ENCODE measurements at regions not wholly inside any gene's neighbourhood (a gene's known extent, or its start where the extent isn't known, plus 50 kb on each side); places are given as distances from the start of the nearest gene placed in this dataset.

DNA sequence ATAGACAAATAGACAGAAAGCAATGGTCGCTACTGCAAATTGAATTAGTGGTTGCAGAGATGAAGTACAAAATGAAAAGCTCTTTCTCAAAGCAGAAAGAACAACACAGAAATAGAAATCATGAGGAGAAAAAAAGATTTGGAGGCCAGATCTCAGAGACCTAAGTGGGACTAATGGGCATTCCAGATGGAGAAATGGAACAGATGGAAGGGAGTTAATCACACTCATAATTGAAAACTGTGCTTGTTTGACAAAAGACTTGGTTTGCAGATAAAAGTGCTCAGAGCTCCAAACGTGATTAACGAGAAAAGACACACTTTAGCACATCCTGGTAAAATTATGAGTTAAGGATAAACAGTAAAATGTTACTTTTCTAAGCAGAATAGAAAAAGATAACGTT is 58.1 kb upstream of the SNRPB2 start:
- 53 to 54% methylated on average over 4 of the region's 4 CpGs for WGBS, 2 donors
- Histone ChIP-seq H3K4me1 (no peaks in the 10 kb centered on the region), H3K27me3 (no peaks in the 10 kb centered on the region), H3K9me3 (no peaks in the 10 kb centered on the region), H3K4me3 (no peak overlapping the region), H3K27ac (no peak overlapping the region), H3K36me3 (no peaks in the 10 kb centered on the region)
- no peak for ATAC-seq
- intact Hi-C loops (cut with DNase I) = no loop called here
- FAIRE-seq = no peak
- TF ChIP-seq, protein P1, sequence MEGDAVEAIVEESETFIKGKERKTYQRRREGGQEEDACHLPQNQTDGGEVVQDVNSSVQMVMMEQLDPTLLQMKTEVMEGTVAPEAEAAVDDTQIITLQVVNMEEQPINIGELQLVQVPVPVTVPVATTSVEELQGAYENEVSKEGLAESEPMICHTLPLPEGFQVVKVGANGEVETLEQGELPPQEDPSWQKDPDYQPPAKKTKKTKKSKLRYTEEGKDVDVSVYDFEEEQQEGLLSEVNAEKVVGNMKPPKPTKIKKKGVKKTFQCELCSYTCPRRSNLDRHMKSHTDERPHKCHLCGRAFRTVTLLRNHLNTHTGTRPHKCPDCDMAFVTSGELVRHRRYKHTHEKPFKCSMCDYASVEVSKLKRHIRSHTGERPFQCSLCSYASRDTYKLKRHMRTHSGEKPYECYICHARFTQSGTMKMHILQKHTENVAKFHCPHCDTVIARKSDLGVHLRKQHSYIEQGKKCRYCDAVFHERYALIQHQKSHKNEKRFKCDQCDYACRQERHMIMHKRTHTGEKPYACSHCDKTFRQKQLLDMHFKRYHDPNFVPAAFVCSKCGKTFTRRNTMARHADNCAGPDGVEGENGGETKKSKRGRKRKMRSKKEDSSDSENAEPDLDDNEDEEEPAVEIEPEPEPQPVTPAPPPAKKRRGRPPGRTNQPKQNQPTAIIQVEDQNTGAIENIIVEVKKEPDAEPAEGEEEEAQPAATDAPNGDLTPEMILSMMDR (IDR thresholded peaks at IDR 0.05) = no peak
- no peak for DNase-seq

DNA sequence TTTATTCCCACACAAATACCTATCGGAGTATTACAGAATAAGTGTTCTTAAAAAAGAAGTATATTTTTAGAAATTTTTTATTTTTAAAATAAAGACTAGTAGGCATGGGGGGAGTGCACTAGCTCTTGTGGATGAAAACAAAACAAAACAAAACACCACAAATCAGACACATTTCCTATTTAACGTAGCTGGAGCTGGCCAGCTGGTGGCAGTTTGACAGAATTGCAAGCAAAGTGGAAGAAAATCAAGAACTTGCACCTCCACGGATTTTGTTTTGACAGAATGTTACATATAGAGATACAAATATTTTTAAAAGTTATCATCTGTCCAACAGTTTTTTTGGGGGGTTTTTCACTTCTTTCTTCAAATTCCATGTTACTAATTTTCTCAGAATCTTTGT is 63.6 kb upstream of the SNRPB2 start:
- no peaks in the 10 kb centered on the region for H3K9me3 ChIP-seq
- no peaks in the 10 kb centered on the region for H3K4me1 ChIP-seq
- H3K36me3 ChIP-seq = no peaks in the 10 kb centered on the region
- H3K4me3 ChIP-seq = no peak overlapping the region
- no peaks in the 10 kb centered on the region for H3K27me3 ChIP-seq
- intact Hi-C loops (cut with DNase I) = no loop called here
- no peak overlapping the region for H3K27ac ChIP-seq
- TF ChIP-seq, protein P1 (IDR thresholded peaks at IDR 0.05) = no peak
- DNase-seq (no peak), FAIRE-seq (no peak), ATAC-seq (no peak)
- 38 to 56% methylated on average over 3 of the region's 3 CpGs for WGBS, 2 donors

DNA sequence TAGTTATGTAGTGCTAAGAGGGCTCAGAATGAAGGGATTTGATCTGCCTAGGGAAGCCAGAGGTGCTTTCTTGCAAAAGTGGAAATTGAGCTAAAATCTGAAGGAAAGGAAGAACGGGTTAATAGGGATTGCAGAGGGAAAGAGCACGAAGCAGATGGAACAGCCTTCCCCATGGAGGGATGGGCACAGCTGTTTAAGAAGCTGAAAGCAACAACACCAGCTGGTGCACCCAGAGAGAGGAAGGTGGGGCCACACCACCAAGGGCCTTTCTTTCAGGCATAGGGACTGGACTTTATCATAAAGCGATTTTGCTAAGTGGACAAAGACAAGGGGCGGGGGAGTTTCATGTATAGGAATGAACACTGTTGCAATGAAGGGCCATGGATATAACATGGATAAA is 65.8 kb upstream of the SNRPB2 start:
- H3K27me3 ChIP-seq = peaks cover 0 to 4% (median 0%) of the 10 kb centered on the region in 4 donors
- no peak overlapping the region for H3K27ac ChIP-seq
- H3K4me1 ChIP-seq = no peaks in the 10 kb centered on the region
- 59 to 76% methylated on average over 4 of the region's 4 CpGs for WGBS, 2 donors
- no peaks in the 10 kb centered on the region for H3K36me3 ChIP-seq
- FAIRE-seq = no peak
- TF ChIP-seq, protein P1 (IDR thresholded peaks at IDR 0.05) = no peak
- no peak for DNase-seq
- intact Hi-C loops (cut with DNase I) = no loop called here
- no peaks in the 10 kb centered on the region for H3K9me3 ChIP-seq
- H3K4me3 ChIP-seq = no peak overlapping the region
- ATAC-seq = no peak

DNA sequence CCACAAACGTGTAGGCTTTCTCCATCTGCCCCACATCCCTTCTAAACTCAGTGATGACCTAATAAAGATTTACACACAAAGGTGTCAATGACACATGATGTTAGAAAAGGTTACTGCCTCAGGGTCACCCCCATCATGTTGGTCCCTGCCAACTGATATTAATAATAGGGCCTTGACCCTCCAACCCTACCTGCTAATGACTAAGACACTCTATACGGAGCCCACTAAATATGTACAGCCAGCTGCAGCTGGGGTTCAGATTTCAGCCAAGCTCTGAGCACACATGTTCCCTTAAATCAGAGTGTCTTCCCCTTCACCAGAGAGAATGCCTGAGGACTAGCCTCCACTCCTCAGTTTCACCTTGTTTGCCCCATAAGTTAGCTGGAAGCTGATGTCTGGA is 67.4 kb upstream of the SNRPB2 start:
- Histone ChIP-seq H3K9me3 (no peaks in the 10 kb centered on the region), H3K27ac (no peak overlapping the region), H3K27me3 (peaks cover 0 to 4% (median 0%) of the 10 kb centered on the region in 4 donors), H3K36me3 (no peaks in the 10 kb centered on the region), H3K4me1 (no peaks in the 10 kb centered on the region), H3K4me3 (no peak overlapping the region)
- ATAC-seq (no peak), FAIRE-seq (no peak), DNase-seq (no peak)
- WGBS, 2 donors = 34 to 40% methylated on average over 2 of the region's 2 CpGs
- intact Hi-C loops (cut with DNase I) = no loop called here
- TF ChIP-seq, protein P1 (IDR thresholded peaks at IDR 0.05) = no peak

DNA sequence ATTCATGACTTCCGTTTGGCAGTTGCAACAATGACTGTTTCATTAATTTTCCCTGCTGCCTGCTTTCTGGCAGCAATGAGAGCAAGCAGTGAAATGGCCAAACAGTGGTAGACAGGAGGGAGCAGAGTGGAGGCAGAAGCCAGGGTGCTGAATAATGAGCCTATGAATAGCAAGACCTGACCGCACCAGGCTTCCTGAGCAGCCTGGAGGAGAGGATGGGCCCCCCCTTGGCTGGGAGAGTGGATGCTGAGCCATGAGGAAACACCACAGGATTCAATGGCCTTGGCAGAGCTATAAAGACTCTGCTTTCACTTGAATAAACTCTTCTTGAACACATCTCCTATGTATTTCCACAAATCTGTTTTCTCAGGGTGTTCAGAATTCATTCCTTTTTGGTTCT is 68.1 kb upstream of the SNRPB2 start:
- no peak overlapping the region for H3K27ac ChIP-seq
- no peak for FAIRE-seq

More for the DNA sequence above, 68.1 kb upstream of the SNRPB2 start:
- intact Hi-C loops (cut with DNase I) = no loop called here
- TF ChIP-seq, protein P1 (IDR thresholded peaks at IDR 0.05) = no peak
- ATAC-seq (peak in 2 of 4 donors; percentile 53 to 54), DNase-seq (no peak)
- Histone ChIP-seq H3K36me3 (no peaks in the 10 kb centered on the region), H3K4me3 (no peak overlapping the region), H3K9me3 (no peaks in the 10 kb centered on the region), H3K4me1 (no peaks in the 10 kb centered on the region), H3K27me3 (peaks cover 0 to 4% (median 0%) of the 10 kb centered on the region in 4 donors)
- WGBS, 2 donors = 53 to 55% methylated on average over 2 of the region's 2 CpGs

Measured in pancreas (tissue), 10 donors.